ENCODE measurements at regions not wholly inside any gene's neighbourhood (a gene's known extent, or its start where the extent isn't known, plus 50 kb on each side); places are given as distances from the start of the nearest gene placed in this dataset.

GRCh38 chr9:107226421-107226820 lies 56.7 kb upstream of the RAD23B start:
- no peak for TF ChIP-seq CTCF (conservative IDR thresholded peaks at IDR 0.05; ENCODE audit: low read depth, low read length)
- TF ChIP-seq EZH2 (IDR thresholded peaks at IDR 0.05; ENCODE audit: borderline replicate concordance, low read depth, low read length, poor library complexity, severe bottlenecking) = no peak
